Astrocyte of the cerebellum (primary cell): ENCODE measurements at regions not wholly inside any gene's neighbourhood (a gene's known extent, or its start where the extent isn't known, plus 50 kb on each side); places are given as distances from the start of the nearest gene placed in this dataset.

ENCODE experiments used
- DNase-seq: peaks from one replicate; pipeline ENCODE4 v3.0.0-alpha.2; 2011; ENCODE audit warnings: low read depth
- H3K4me3 ChIP-seq: 2 replicates; pipeline ENCODE4 v1.5.1; 2011; ENCODE audit warnings: mild to moderate bottlenecking, low read depth, low read length, moderate library complexity
- in situ Hi-C: cut with HindIII; loops from 2 replicates; pipeline ENCODE4 v1.10.0; 2017; ENCODE audit warnings: low sequenced_read_pairs
- TF ChIP-seq, protein P1 (sequence below): IDR thresholded peaks from 2 replicates; pipeline ENCODE4 v1.5.1; 2012; ENCODE audit warnings: low read length, low read depth, moderate library complexity, mild to moderate bottlenecking; ENCODE audit errors: missing control alignments

GRCh38 chr2:226649871-226650660 lies 149.6 kb downstream of the IRS1 start:
- peak; percentile 99 for DNase-seq
- in situ Hi-C loops, result loop anchor here (5.0 to 10.0 kb wide), 2 partner anchors 978 to 1535 kb away; no protein-coding TSS in a partner anchor
- H3K4me3 ChIP-seq, result no peak overlapping the region
- TF ChIP-seq, protein P1, sequence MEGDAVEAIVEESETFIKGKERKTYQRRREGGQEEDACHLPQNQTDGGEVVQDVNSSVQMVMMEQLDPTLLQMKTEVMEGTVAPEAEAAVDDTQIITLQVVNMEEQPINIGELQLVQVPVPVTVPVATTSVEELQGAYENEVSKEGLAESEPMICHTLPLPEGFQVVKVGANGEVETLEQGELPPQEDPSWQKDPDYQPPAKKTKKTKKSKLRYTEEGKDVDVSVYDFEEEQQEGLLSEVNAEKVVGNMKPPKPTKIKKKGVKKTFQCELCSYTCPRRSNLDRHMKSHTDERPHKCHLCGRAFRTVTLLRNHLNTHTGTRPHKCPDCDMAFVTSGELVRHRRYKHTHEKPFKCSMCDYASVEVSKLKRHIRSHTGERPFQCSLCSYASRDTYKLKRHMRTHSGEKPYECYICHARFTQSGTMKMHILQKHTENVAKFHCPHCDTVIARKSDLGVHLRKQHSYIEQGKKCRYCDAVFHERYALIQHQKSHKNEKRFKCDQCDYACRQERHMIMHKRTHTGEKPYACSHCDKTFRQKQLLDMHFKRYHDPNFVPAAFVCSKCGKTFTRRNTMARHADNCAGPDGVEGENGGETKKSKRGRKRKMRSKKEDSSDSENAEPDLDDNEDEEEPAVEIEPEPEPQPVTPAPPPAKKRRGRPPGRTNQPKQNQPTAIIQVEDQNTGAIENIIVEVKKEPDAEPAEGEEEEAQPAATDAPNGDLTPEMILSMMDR, result no peak

DNA sequence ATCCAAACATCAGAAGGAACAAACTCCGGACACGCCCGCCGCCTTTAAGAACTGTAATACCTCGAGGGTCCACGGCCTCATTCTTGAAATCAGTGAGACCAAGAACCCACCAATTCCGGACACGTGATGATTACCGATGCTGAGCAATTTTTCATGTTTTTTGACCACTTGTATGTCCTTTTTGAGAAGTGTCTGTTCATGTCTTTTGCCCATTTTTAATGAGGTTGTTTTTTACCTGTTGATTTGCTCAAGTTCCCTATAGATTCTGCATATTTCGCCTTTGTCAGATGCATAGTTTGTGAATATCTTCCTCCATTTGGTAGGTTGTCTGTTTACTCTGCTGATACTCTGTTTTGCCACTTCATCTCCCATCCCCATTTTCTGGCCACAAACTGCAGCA lies 150.4 kb downstream of the IRS1 start:
- in situ Hi-C loops, result no loop called here
- H3K4me3 ChIP-seq, result no peak overlapping the region
- TF ChIP-seq, protein P1, result no peak
- DNase-seq, result no peak

DNA sequence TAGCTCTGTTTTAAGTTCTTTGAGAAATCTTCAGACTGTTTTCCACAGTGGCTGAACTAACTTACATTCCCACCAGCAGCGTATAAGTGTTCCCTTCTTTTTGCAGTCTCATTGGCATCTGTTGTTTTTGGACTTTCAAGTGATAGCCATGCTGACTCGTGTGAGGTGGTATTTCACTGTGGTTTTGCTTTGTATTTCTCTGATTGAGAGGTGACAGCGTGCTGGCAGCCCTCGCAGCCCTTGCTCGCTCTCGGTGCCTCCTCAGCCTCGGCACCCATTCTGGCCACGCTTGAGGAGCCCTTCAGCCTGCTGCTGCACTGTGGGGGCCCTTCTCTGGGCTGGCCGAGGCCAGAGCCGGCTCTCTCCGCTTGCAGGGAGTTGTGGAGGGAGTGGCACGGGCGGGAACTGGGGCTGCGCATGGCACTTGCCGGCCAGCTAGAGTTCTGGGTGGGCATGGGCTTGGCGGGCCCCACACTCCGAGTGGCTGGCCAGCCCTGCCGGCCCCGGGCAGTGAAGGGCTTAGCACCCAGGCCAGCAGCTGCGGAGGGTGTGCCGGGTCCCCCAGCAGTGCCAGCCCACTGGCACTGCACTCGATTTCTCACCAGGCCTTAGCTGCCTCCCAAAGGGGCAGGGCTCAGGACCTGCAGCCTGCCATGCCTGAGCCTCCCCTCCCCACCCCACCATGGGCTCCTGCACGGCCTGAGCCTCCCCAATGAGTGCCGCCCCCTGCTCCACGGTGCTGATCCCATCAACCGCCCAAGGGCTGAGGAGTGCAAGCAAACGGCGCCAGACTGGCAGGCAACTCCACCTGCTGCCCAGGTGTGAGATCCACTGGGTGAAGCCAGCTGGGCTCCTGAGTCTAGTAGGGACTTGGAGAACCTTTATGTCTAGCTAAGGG lies 151.8 kb downstream of the IRS1 start:
- H3K4me3 ChIP-seq, result no peak overlapping the region
- DNase-seq, result no peak
- in situ Hi-C loops, result no loop called here
- TF ChIP-seq, protein P1, result no peak

GRCh38 chr2:226644399-226644865 lies 155.2 kb downstream of the IRS1 start:
- TF ChIP-seq, protein P1, result no peak
- in situ Hi-C loops, result no loop called here
- H3K4me3 ChIP-seq, result no peak overlapping the region
- no peak for DNase-seq

DNA sequence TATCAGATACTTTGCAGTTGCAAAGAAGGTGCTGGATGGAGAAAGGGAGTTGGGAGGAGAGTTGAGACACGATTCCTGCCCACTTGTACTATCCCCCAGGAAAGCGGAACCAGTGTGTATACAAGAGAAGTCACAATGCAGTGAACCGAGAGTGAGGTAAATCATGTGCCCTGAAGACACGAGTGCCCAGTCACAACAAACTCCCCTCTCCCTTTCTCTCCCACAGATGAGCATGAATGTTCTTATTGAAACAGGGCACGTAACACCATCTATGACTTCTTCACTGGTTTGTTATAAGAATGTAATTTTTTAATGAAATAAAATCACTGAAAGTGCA lies 155.7 kb downstream of the IRS1 start:
- in situ Hi-C loops, result no loop called here
- H3K4me3 ChIP-seq, result no peak overlapping the region
- no peak for DNase-seq
- TF ChIP-seq, protein P1, result no peak

GRCh38 chr2:226643030-226643945 lies 156.3 kb downstream of the IRS1 start:
- TF ChIP-seq, protein P1, result no peak
- H3K4me3 ChIP-seq, result no peak overlapping the region
- no peak for DNase-seq
- in situ Hi-C loops, result no loop called here
